Fibroblast of skin of right quadriceps (primary cell): ENCODE measurements at regions not wholly inside any gene's neighbourhood (a gene's known extent, or its start where the extent isn't known, plus 50 kb on each side); places are given as distances from the start of the nearest gene placed in this dataset.

Source experiments
- DNase-seq: peaks from one replicate; pipeline ENCODE4 v3.0.0-alpha.2; 2013

DNA sequence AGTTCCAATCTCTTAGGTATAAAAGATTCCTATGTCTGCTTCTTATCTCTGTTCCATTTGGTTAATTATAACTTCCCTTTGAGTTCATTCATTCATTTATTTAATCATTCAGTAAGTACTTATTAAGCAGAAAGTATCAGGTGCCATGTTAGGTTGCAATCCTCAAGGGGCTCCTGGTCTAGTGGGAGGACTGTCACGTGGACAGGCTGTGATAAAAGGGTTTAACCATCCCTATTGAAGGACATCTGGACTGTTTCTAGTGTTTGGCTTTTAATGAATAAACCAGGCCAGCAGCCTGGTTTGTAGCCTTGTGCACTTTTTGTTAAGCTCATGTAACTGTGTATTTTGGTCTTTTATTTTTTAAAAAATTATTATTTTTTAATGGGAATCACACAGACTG, 162.1 kb upstream of the OGFRL1 start:
- DNase-seq, result no peak

DNA sequence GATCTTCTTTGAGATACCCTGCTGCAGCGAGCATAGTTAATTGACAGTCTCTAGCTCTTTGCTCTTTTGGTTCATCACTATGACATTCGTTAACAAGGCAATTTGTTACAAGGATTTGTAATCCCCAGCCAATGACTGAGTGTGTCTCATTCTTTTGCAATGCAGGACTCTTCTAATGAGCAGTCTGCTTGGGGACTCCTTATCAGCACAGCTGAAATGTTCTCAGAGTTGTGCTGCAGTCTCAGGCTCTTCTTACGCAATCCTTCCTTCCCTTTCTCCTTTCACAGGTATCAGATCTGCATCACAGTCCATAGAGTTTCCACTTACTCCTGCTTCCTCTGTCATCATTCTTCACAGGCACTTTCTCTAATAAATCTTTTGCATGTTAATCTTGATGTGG, 161.2 kb upstream of the OGFRL1 start:
- DNase-seq, result no peak

DNA sequence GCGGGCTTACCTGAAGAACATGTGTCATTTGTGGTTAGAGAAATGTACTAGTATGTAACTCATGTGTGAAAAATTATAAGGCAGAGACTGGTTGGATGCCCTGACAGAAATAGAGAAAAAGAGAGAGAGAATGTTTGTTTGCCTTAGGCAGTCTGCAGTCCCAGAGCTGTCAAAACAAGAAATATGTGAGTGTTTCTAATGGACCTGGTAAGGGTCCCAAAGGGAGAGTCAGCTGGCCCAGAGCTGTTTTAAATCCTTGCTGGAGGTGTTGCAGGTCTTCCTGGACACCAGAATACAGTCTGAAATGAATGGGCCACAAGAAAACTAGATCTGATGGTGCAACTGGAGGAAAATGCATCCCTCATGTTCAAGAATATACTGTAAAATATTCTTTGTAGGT, 158.3 kb upstream of the OGFRL1 start:
- DNase-seq, result no peak

DNA sequence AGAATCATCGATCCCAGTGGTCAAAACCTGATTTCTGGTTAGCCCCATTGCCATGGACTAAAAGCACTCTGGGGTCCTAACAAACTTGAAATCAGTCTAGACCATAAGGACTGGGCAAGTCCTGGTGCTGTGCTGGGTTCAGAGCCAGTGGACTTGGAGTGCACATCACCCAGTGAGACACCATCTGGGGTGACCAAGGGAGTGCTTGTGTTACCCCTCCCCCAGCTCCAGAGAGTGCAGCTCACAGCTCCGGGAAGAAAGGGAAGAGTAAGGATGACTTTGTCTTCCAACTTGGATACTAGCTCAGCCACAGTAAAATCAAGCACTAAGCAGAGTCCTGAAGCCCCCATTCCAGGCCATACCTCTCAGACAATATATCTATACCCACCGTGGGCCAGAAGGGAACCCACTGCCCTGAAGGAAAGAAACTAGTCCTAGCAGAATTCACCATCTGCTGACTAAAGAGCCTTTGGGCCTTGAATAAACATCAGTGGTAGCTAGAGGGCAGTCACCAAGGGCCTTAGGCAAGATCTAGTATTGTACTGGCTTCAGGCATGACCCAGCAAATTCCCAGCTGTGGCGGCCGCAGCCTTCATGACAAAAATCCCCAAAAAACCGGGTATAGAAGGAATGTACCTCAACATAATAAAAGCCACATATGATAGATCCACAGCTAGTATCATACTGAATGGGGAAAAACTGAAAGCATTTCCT, 153.5 kb upstream of the OGFRL1 start:
- no peak for DNase-seq

DNA sequence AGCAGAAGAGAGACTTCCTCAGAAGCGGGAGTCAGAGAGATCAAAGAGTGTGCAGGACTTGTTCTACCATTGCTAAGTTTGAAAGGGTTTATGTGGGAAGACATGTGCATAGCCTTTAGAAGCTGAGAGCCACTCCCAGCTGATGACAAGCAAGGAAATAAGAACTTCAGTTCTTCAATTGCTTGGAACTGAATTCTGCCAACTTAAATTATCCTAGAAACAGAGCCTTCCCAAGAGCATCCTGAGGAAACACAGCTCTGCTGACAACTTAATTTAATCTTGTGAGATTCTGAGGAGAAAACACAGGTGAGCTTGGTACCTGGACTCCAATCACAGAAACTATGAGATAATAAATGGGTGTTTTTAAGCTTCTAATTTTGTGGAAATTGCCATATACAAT, 150.6 kb upstream of the OGFRL1 start:
- no peak for DNase-seq

DNA sequence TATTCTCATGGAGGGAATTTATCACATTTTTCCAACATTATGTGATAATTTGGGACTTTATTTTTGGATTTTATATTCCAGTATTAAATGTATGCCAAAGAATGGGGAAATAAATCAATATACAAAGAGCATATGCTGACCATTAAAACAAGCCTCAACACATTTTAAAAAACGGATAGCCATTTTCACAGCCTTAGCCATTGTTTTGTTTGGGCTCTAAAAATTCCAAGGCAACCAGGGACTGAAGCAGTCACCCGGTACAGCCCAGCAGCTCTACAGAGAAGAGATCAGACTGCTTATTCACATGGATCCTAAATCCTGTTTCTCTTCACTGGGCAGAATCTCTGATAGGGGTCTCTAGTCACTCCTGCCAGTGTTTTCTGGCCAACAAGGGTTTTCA, 150.2 kb upstream of the OGFRL1 start:
- DNase-seq, result no peak

DNA sequence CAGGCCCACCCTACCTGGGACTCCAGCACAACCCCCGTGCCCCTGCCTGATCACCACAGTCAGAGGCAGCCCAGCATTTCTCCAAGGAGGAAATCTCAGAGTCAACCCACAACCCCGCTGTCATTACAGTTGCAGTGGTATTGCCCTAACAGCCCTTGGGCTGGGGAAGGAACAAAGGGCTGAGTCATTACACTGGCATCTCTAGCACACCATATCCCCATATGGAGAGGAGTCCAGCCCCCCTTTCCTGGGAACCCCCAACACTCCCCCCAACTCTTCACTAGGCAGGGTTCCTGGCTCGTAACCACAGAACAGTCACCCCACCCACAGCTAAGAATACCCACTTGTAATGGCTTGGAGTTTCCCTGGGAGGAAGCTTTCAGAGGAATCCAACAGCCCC, 149.4 kb upstream of the OGFRL1 start:
- DNase-seq, result peak; percentile 11

DNA sequence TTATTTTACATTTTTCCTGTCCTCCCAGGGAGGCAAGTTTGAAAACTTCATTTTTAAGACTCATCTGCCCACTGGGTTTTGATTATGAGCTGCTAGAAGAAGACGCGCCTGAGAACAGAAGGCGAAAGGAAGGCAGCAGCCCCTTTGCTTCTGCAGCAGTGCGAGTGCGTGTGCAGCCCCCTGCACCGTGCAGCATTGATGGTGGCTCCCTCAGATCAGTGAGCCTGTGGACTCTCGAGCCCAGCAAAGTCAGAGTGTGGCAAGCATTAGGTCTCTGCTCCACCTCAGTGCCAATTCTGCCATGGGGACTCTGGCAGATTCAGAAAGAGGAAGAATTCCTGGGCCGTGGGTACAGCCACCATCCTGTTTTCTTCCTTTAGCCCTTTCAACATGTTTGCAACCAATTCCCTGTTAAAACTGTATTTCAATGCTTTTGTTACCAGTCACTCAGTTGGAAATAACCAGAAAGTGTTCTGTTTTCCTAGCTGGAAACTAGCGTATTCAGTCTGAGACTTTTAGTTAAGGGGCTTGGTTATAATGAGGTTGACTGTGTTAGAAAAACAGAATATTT, 134.8 kb upstream of the OGFRL1 start:
- no peak for DNase-seq

DNA sequence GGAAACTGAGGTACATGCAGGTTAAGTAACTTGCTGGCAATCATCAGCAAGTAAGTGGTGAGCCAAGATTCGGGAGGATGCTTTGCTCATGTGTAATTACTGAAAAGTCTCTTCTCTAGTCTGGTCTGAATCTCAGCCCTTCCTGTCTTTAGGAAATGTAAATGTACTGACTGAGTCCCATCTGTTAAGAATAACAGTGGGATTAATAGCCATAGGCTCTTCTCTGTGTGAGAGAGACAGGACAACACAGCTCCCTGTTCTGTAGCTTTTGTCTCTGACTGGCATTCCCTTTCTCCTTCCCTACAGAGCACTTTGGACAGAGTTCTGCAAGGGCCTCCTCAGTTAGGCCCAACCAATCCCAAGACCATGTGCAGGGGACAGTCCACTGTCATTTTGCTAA, 131.3 kb upstream of the OGFRL1 start:
- no peak for DNase-seq

DNA sequence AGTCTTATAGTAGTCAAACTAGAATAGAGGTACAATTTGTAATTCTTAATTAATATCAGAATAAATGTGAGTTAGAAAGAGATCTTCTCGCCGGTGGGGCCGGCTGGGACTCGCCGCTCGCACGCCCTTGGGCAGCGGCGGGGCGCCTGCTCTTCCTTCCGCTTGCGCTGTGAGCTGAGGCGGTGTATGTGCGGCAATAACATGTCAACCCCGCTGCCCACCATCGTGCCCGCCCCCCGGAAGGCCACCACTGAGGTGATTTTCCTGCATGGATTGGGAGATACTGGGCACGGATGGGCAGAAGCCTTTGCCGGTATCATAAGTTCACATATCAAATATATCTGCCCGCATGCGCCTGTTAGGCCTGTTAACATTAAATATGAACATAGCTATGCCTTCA, 123.7 kb upstream of the OGFRL1 start:
- no peak for DNase-seq

DNA sequence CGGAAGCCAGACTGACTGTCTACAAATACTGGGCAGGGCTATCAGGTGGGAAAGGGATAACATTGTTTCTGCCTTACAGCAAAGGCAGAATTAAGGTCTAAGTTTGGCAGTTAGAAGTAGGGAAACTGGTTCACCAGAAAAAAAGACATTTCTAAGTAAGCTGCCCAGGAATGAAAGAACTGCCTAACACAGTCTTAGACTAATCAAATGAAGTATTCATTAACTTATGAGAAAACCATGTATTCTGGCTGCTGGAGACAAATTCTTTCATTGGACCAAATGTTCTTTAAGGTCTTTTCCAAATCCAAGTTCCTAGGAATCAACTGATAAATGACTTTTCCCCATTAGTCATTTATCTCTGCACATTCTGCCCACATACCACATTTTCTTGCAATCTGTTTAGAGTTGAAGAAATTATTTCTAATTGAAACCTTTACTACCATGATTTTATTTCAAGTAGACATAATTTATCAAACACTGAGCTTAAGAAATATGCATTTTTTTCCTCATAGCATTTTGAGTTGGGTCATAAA, 120.3 kb upstream of the OGFRL1 start:
- no peak for DNase-seq

DNA sequence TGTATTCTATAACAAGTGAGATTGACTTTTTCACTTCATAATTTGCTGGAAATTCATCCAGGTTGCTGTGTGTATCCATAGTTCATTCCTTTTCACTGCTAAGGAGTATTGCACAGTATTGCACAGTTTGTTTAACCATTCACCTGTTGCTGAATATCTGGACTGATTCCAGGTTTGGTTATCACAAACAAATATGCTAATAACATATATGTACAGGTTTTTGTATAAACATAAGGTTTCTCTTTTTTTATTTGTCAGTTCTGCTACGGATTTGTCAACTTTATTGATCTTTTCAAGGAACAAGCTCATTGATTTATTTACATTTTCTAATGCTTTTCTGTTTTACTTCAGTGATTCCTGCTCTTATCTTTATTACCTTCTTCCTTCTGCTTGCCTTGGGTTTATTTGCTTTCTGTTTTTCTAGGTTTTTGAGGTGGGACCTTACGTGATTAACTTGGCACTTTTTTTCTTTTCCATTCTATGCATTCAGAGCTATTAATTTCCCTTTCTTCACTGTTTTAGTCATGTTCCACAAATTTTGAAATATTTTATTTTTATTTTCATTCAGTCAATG, 117.0 kb upstream of the OGFRL1 start:
- no peak for DNase-seq

DNA sequence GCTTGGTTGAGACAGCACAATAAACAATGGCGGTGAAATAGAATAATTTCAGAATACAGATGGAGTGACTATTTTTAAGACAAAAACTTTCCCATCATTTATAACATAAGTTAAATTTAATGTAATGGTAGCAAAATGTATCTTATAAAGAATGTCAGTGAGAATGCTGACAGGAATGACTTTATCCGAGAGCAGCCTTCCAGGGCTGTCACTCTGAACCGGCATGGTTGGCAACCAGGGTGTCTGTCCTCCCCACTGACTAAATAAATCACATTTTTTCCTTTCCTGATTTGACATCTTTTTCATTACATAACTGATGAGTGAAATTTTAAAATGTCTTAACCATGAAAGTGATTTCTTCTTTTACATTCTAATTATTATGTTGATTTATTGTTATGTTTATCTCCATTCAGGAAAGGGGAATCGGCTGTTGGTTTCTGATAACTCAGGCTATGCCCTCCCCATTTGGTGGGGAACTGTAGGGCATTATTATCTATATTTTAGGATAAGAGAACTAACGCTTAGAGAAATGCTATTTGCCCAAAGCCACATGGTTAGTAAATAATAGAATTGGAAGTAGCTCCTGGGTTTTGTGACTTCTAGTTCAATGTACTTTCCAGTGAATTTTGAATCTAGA, 109.2 kb upstream of the OGFRL1 start:
- DNase-seq, result no peak

DNA sequence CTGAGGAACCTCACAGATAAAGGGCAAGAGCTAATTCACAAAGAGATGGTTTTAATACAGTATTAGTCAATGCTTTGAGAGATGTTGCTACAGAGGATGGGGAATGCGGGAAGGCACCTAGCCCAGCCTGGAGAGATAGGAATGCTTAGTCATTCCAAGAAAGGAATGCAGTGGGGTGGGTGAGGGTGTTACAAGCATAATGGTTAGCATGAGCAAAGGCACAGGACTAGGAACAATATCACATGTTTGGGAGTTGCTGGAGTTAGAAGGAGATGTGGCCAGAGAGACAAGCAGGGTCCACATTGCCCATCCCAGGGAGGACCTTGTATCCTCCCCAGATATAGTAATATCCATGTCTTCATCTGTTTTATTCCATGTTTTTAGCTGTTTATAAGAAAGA, 107.0 kb upstream of the OGFRL1 start:
- peak; percentile 85 for DNase-seq

DNA sequence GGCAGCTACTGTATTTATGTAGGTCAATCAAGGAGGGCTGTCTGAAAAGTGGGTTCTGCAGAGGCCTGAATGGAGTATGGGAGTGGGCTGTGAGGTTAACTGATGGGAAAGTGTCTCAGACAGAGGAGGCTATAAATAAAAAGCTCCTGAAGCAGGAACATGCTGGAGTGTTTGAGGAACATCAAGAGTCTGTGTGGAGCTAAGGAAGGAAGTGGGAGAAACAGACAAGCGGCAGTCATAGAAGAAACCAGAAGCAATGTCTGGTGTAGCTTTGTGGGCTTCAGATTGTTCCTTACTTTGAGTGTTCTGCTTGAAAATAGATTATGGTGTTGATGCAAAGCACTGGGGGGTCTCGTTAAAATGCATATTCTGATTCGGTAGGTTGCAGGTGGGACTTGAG, 101.5 kb upstream of the OGFRL1 start:
- no peak for DNase-seq

DNA sequence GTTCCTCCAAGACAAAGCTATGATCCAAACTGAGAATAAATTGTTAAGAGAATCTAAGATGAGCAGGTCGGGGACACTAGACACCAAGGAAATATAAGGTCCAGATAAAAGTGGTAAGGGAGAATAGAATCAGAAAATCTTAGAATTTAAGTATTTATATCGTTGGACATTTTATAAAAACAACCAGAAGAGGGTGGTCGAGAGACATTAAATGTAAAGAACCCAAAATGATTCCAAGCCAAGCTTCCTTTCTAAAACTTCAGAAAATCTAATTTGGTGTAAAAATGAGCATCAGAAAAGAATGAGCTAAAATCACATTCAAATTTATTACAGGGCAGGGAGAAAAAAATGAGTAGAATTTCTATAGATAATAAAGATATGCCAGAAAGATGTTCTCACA, 97.8 kb upstream of the OGFRL1 start:
- peak; percentile 33 for DNase-seq

DNA sequence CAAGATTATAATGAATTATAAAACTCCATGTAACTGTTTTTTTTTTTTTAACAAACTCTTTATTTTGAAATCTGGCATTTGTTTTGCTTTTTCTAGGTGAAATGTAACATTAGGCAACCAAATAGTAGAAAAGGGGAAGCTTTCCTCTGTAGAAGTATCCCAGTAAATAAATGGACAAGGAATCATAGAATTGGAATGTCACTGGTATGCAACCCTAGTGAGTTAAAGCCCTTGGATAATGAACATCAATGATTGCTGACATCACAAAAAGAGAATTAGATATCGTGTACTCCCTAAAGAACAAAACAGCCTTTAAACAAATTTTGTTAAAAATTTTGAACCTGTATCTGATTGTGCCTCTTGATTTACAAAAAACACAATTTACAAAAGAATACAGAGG, 93.9 kb upstream of the OGFRL1 start:
- peak; percentile 76 for DNase-seq

DNA sequence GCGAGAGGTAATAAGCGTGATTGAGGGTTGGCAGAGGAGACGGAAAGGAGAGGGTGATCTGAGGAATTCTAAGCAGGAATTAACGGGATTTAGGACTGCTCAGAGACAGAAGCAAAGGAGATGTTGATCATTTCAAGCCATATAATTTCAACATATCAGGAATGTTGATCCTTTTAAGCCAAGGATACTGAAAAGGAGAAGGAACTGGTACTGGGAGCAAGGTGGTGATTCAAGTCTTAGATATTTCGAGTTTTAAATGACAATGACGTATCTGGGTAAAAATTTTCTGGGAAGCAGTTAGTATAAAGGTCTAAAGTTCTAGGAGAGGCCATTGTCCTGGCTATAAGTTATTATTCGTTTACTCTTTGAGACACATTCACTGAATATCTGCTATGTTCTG, 91.3 kb upstream of the OGFRL1 start:
- DNase-seq, result peak; percentile 40

DNA sequence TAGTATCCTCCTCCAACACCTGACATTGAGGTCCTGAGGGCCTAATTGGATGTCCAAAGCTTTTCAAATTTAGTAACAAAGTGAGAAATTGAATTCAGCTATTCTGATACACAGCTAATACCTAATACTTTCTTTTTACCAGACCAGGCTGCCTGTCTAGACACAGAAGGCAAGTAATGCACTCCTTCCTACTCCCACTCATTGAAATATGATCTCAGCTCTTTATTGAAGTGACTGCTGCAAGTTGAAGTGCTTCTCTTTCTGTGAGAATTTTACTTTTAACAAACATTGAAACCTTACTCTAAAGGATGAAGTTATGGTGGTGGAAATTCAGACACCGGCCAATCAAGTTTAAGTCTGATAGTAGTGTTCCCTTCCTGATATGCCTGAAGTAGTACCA, 90.8 kb upstream of the OGFRL1 start:
- DNase-seq, result peak; percentile 32

DNA sequence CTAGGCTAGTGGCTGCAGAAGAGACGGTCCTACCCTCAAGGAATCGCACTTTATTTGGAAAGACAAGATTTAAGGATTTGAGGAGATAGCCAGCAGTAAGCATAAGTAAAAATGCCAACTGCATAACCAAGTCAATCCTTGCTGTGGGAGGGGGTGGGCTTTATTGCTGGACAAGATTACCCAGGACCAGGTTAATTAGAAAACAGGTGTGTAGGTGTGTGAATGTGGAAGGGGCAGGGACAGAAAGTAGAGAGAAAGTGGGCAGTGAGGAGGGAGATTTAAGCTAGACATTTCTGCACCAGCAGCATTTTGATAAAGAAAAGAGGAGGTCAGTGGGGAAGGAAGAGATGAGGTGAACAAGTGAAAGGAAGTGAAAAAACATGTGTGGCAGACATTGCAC, 89.7 kb upstream of the OGFRL1 start:
- no peak for DNase-seq

DNA sequence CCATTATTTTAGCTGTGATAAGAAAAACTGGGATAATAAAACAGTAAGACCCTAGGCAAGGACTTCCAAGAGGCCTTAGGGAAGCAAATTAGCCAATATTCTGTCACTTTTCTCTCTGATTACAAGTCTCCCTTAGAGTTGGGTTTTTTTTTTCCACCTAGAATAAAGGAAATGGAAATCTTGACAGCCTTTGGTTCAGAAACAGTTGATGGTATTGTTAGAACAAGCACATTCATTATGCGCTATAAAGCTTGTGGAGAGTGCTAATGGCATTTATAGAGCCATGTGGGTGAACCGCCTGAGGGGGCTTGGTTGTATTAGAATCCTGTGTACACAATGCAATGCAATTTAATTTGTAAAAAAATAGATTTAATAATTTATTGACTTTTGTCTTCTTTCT, 88.9 kb upstream of the OGFRL1 start:
- no peak for DNase-seq

DNA sequence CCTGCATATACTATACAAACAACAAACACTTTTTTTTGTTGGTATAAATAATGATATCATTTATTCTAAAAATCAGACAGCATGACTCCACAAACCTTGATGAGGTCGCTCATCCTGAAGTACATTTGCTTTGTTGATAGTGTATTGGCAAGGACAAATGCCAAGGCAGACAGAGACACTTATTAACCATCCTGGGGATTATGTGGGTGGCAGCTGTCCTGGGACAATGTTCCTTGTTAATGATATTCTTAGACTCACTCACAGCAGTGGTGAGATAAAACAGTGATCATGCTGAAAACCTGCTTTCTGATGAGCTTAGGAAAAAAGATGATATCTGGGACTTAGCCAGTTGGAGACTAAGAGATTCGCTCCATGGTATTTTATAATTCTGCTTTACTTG, 85.4 kb upstream of the OGFRL1 start:
- DNase-seq, result no peak

DNA sequence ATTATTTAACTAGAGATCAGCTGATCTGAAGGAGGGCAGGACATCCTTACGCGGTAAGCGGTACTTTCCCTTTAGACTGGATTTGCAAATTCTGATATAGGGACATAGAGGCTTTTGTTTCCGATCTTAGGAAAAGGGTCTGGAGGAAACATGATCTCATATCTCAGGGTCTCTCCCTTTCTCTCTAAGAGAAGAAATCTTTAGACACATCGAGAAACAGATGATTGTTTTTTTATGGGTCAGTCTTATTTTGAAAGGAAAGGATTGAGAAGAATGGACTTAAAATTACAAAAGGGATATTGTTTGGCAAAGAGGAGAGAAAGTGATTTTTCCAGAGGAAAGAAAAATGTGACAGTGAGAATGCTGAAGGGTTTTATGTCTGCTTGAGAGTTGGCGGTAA, 83.9 kb upstream of the OGFRL1 start:
- no peak for DNase-seq

DNA sequence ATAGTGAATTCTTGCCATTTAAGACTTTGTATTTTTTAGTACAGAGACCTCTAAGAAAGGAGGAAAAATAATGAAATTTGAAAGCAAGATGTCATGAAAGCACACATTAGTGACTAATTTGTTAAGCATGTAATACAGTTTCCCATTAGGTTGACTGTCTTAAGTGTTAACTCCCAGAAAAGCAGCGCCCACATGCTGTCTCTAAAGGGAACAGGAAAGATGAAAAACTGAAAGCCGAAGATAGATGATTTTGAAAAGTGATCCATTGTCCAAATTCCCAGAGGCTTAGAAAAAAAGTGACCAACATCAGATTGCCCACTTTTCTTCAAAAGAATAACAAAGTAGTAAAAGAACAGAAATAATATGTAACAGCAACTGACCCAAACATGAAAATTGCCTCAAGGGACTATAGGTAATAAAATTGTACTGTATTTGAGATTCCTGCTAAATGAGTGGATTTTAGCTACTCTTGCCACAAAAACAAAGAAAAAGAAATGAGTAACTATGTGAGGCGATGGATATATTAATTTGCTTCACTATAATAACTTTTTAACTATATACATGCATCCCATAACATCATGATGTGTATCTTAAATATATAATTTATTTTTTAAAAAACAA, 83.2 kb upstream of the OGFRL1 start:
- peak; percentile 51 for DNase-seq
